GM18873 (cell line): ENCODE measurements at regions not wholly inside any gene's neighbourhood (a gene's known extent, or its start where the extent isn't known, plus 50 kb on each side); places are given as distances from the start of the nearest gene placed in this dataset.
"Not testable (repeated sequence)": the region's sequence is repeated elsewhere in the genome, so short reads cannot be mapped to it uniquely, and the experiment has no call there.

Source experiments
- ATAC-seq: cut with Tn5 transposase; IDR thresholded peaks from one replicate; pipeline ENCODE4 v1.9.1; 2021; ENCODE audit warnings: mild to moderate bottlenecking, moderate library complexity, moderate number of reproducible peaks; ENCODE audit not compliant: unreplicated experiment, low FRiP score

DNA sequence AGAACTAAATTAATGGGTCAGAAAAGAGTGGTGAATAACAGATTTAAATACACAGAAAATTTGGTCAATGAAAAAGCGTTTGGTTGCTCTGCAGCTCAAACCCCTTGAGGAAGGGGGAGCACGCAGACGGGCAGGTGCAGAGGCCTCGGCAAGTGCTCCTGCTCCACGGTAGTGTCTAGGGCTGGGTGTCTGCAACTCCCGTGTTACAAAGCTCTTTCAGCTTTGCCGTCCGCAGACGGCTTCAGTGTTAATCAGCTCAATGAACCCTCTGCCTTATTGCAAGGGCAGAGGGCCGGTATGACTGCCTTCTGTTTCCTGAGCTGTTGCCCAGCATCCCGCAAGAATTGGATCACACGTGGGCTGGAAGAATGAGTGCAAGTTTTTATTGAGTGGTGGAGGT, 125.7 kb upstream of the TRHDE start:
- no peak for ATAC-seq

- ATAC-seq: no peak
Measured at GRCh38 chr12:72148709-72149108, 123.5 kb upstream of the TRHDE start.

DNA sequence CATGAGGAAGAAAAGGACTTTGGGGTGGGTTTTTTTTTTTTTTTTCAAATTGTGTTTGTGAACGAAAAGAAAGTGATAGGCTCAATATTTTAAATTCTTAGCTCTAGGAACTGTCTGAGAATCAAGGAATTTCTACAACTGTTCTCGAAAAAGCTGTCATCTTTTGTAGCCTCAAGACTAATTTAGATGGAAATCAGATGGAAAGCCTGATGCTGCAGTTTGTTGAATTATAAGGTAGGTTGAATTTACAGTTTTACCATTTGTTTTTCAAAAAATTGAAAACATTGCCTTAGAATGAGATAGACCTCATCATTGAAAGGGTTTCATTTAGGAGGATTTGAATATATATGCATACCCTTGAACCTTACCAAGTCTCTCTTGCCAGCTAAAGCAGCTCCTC, 109.3 kb upstream of the TRHDE start:
- ATAC-seq: no peak

GRCh38 chr12:72168851-72169250, 103.3 kb upstream of the TRHDE start:
- ATAC-seq: no peak

DNA sequence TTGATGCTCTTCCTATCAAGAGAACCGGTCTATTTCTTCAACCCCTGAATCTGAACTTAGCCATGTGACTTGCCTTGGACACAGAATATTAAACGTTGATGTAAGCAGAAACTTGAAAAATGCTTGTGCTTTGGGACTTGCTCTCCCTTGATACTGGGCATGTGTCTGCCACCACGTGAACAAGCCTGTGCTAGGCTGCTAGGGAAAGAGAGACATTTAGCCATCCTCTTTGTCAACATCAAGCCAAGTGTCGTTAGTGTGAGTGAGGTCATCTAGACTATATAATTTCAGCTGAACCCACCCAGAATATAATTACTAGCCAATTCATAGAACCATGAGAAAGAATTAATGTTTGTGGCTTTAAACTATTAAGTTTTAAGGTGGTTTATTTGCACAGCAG, 98.2 kb upstream of the TRHDE start:
- no peak for ATAC-seq

GRCh38 chr12:72178244-72178643, 93.9 kb upstream of the TRHDE start:
- ATAC-seq: no peak

GRCh38 chr12:72178871-72179270, 93.3 kb upstream of the TRHDE start:
- no peak for ATAC-seq

DNA sequence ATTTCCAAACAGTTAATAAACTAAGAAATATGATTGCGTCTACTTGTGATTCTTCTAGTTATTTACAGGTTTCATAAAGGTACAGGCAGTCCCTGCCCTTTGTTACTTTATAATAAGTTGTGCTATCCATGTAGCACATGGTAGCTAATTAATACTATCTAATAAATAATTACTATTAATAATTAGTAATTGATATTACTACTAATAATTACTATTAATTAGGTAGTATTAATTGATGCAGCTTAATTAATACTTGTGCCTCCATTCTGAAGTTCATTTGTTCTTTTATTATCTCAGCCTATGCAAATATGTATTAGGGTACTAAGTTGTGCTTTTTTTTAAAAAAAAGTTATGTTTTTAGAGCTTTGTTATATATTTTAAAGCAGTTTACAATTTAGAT, 92.3 kb upstream of the TRHDE start:
- no peak for ATAC-seq

- ATAC-seq: not testable (repeated sequence)
Measured at GRCh38 chr12:72184971-72185533, 87.1 kb upstream of the TRHDE start.

DNA sequence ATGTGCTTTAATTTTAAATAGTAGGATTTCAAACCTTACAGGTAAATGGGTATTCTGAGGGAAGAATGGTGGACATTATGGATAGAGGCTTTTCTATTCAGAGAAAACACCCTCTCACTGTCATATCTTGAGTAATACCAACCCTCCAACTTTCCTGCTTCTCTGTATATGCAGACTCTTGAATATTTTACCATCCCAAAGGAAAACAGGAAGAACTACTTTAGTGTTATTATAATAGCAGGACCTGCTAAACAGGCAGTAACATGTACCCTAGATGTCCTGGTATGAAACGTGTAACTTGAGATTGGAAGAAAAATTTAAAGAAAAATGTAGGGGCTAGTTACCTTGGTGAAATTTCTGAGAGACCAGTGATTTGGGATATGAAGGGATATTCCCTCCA, 82.9 kb upstream of the TRHDE start:
- no peak for ATAC-seq

- peak; percentile 46 for ATAC-seq
Measured at GRCh38 chr12:72191761-72192160, 80.4 kb upstream of the TRHDE start.

DNA sequence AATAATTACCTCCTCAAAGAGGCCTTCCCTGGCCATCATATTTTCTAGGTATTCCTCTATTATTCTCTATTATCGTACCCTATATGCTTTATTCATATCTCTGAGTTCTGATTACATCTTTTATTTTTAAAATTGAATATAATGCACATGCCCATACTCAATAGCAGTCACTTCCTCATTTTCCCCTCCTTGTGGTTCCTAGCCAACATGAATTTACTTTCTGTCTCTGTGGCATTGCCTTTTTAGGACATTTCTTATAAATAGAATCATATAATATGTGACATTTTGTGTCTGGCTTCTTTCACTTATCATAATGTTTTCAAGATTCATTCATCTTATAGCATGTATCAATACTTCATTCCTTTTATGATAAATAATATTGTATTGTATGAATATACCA, 74.4 kb upstream of the TRHDE start:
- ATAC-seq: no peak

DNA sequence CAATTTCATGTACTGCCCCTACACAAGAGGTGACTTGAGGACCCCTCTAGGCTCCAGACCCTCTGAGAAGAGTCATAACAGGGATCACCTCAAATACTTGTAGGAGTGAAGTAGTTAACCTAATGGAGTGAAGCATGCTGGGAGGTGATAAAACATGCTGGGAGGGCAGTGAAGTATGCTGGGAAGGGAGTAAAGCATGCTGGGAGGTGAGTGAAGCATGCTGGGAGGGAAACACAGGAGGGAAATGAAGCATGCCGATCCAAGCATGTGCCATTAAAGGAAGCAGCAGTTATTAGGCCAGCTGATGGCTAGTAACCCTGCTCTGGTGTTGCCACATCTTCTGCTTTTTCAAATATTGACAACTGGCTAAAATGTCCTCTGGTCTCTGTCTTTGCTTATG, 70.7 kb upstream of the TRHDE start:
- no peak for ATAC-seq

GRCh38 chr12:72203764-72204335, 68.3 kb upstream of the TRHDE start:
- ATAC-seq: no peak

DNA sequence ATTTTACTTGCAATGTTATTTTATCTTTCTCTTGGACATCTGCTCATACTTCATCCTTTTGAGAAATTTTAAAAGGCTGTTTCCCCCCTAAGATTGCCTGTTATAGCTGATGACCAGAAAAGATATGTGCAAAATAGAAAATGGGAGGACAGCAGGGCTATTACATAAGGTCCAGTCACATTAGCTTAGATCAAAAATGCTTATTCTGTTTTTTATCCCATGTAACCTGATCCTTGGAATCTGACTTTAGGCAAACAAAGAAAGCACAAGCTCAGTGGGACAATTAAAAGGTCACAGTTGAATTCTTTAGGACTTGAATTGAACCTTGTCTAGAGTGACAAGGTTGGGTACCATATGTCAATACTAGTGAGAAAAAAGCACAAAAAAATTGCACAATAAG, 65.1 kb upstream of the TRHDE start:
- ATAC-seq: no peak

DNA sequence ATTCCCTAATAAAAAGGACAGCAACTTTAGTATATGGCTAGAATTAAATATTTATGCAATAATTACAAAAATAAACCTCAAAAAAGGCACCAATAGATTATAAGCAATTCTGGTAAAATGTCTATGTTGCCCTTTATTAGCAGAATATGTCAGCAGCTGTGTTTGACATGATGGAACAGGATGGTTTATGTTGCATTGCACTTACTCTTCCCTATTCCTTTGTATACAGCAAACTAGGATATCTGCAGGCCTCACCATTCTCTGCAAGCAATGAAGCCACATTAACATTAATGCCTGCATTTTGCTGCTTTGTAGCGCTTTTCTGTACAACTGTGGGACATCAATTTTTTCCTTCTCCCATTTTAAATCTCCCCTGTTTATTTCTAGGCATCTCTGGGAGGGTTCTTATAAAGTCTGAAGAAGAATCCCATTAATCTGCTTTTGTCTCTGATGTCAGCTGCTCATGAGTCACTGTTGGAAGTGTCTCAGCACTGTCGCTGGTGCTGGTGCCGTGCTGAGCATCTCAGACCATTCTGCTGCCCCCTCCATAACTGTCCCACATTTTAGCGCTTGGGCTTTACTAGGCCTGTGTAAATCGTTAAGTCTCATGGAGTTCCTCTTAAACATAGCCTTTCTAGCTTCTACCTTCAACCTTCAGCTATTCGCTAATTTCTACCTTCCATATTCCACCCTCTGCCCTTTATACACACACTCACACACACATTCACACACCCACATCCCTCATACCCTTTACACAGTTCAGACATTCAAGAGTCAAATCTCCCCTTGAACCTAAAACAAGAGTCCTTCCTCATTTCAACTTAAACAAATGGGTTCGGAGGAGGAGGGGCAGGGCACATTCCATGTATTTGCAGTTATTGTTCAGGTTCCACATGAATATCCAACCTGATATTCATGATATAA, 64.4 kb upstream of the TRHDE start:
- ATAC-seq: no peak

- ATAC-seq: no peak
Measured at GRCh38 chr12:72209086-72209485, 63.1 kb upstream of the TRHDE start.

DNA sequence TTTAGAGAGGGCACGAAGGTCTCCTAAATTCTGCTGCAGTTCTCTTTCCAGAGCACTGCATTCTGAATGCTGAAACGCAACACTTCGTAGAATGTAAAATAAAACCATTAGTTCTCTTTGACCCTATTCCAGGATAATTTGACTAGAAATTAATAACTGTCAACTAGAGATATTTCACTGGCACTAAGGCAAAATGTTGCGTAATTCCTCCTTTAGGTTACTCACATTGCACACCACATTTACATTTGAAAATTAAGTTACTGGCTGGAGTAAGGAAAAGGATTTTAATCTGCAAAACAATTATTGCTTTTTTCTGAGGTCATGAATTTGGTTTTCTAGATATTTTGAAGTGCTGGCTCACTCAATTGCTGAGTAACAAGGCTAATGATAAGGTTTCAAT, 58.0 kb upstream of the TRHDE start:
- ATAC-seq: no peak

GRCh38 chr12:72215287-72215686, 56.9 kb upstream of the TRHDE start:
- ATAC-seq: not testable (repeated sequence)

GRCh38 chr12:72219937-72220336, 52.2 kb upstream of the TRHDE start:
- no peak for ATAC-seq
